H1 (cell line): ENCODE measurements at regions not wholly inside any gene's neighbourhood (a gene's known extent, or its start where the extent isn't known, plus 50 kb on each side); places are given as distances from the start of the nearest gene placed in this dataset.
A peak's percentile ranks its signal among the peaks of the same experiment; 100 is the strongest.

Experiments used
- CTCF ChIA-PET: fragments of 300-600 bp; sonication (Branson Sonifier 250); formaldehyde crosslinking; loops from one replicate; lab custom pipeline; 2021; ENCODE audit not compliant: partially characterized antibody; lab: Charles Lee
- POLR2A ChIA-PET: fragments of 300-600 bp; sonication (Branson Sonifier 250); formaldehyde crosslinking; loops from one replicate; lab custom pipeline; 2021; ENCODE audit warnings: inconsistent platforms; ENCODE audit not compliant: partially characterized antibody; lab: Charles Lee
- DNase-seq, 2 experiments: peaks; one replicate each; pipeline versions ENCODE4 v3.0.0 to v3.0.0-alpha.2; 2010 to 2022; ENCODE audit warnings: low spot score in 2 of 2, low read depth in 1 of 2, mixed read lengths in 1 of 2
- FAIRE-seq: peaks from 2 replicates; lab custom pipeline; 2011; peaks lifted over from hg19 to GRCh38; lab: Jason Lieb, UNC
- H2AFZ ChIP-seq: 2 replicates; pipeline ENCODE4 v1.8.1; 2012; ENCODE audit warnings: low read length, inconsistent platforms
- H2AK5ac ChIP-seq: 2 replicates; pipeline ENCODE4 v1.6.1; 2013; ENCODE audit warnings: low read depth, low read length
- H2BK120ac ChIP-seq: replicated peaks from 2 replicates; pipeline ENCODE3; 2013; ENCODE audit warnings: low read depth, low read length, inconsistent platforms
- H2BK12ac ChIP-seq: 2 replicates; pipeline ENCODE4 v1.6.1; 2013; ENCODE audit warnings: low read depth, low read length
- H2BK15ac ChIP-seq: 2 replicates; pipeline ENCODE4 v1.6.1; 2013; ENCODE audit warnings: low read length
- H2BK20ac ChIP-seq: 2 replicates; pipeline ENCODE4 v1.6.1; 2013; ENCODE audit warnings: low read length
- H2BK5ac ChIP-seq: 2 replicates; pipeline ENCODE4 v1.6.1; 2013; ENCODE audit warnings: low read depth, low read length
- H3K14ac ChIP-seq: 2 replicates; pipeline ENCODE4 v1.6.1; 2013; ENCODE audit warnings: inconsistent platforms; ENCODE audit not compliant: insufficient read length
- H3K18ac ChIP-seq: 2 replicates; pipeline ENCODE4 v1.6.1; 2013; ENCODE audit warnings: low read length; ENCODE audit errors: extremely low read depth
- H3K23ac ChIP-seq: 2 replicates; pipeline ENCODE4 v1.6.1; 2013; ENCODE audit warnings: inconsistent platforms; ENCODE audit not compliant: insufficient read length
- H3K23me2 ChIP-seq: 2 replicates; pipeline ENCODE4 v1.6.1; 2013; ENCODE audit warnings: low read depth, low read length
- H3K27ac ChIP-seq: 2 replicates; pipeline ENCODE4 v1.6.1; 2011; ENCODE audit warnings: low read depth, low read length, inconsistent platforms
- H3K27me3 ChIP-seq, 4 experiments: replicated peaks in 1 of 4; 1 replicate in 1 of 4; 2 replicates in 3 of 4; pipeline versions ENCODE4 v1.6.1 to v1.8.1; 2011 to 2013; ENCODE audit warnings: low read length in 3 of 4, mild to moderate bottlenecking in 3 of 4, inconsistent platforms in 2 of 4, mixed read lengths in 2 of 4, moderate library complexity in 1 of 4; ENCODE audit not compliant: control insufficient read depth in 3 of 4, insufficient read depth in 3 of 4; ENCODE audit errors: extremely low read depth in 1 of 4
- H3K36me3 ChIP-seq, 4 experiments: 2 replicates each; pipeline versions ENCODE4 v1.6.1 to v1.8.1; 2011 to 2013; ENCODE audit warnings: mild to moderate bottlenecking in 4 of 4, low read length in 3 of 4, moderate library complexity in 2 of 4, control low read depth in 1 of 4, inconsistent platforms in 1 of 4; ENCODE audit not compliant: insufficient read depth in 4 of 4, control insufficient read depth in 2 of 4
- H3K4ac ChIP-seq: replicated peaks from 2 replicates; pipeline ENCODE3; 2013; ENCODE audit warnings: low read length, low read depth, mixed read lengths, inconsistent platforms; ENCODE audit not compliant: insufficient read length
- H3K4me1 ChIP-seq, 4 experiments: replicated peaks in 1 of 4; 1 replicate in 1 of 4; 2 replicates in 3 of 4; pipeline versions ENCODE4 v1.6.1 to v1.8.1; 2011 to 2013; ENCODE audit warnings: low read length in 3 of 4, inconsistent platforms in 2 of 4, mixed read lengths in 1 of 4; ENCODE audit not compliant: insufficient read depth in 4 of 4, control insufficient read depth in 3 of 4
- H3K4me2 ChIP-seq, 2 experiments: 2 replicates each; pipeline versions ENCODE4 v1.6.1 to v1.8.1; 2011 to 2013; ENCODE audit warnings: low read depth in 2 of 2, low read length in 2 of 2, control low read depth in 1 of 2, inconsistent platforms in 1 of 2, mild to moderate bottlenecking in 1 of 2; ENCODE audit not compliant: insufficient read depth in 1 of 2
- H3K4me3 ChIP-seq, 4 experiments: fragments of 200-600, 300-600 bp in 1 of 4; sonication (generic), shearing (Covaris generic), sonication (Bioruptor Twin) in 1 of 4; 2 replicates each; pipeline versions ENCODE4 v1.5.1 to v1.8.1; 2011 to 2016; ENCODE audit warnings: low read length in 4 of 4, low read depth in 3 of 4, control low read depth in 2 of 4, inconsistent platforms in 2 of 4, mild to moderate bottlenecking in 2 of 4, mixed read lengths in 1 of 4, moderate library complexity in 1 of 4; ENCODE audit not compliant: insufficient read depth in 2 of 4; ENCODE audit errors: extremely low read depth in 1 of 4
- H3K56ac ChIP-seq: replicated peaks from 2 replicates; pipeline ENCODE3; 2013; ENCODE audit warnings: low read depth, mild to moderate bottlenecking, mixed read lengths, low read length, inconsistent platforms; ENCODE audit not compliant: insufficient read length
- H3K79me1 ChIP-seq: 2 replicates; pipeline ENCODE4 v1.6.1; 2013; ENCODE audit warnings: low read depth, low read length, control low read depth
- H3K79me2 ChIP-seq, 2 experiments: 2 replicates each; pipeline versions ENCODE4 v1.6.1 to v1.8.1; 2012 to 2013; ENCODE audit warnings: low read length in 2 of 2, mild to moderate bottlenecking in 2 of 2, inconsistent platforms in 1 of 2; ENCODE audit not compliant: insufficient read depth in 2 of 2, control insufficient read depth in 1 of 2
- H3K9ac ChIP-seq, 4 experiments: replicated peaks in 1 of 4; 1 replicate in 1 of 4; 2 replicates in 3 of 4; pipeline versions ENCODE4 v1.6.1 to v1.8.1; 2011 to 2013; ENCODE audit warnings: low read depth in 3 of 4, low read length in 3 of 4, control low read depth in 2 of 4, mild to moderate bottlenecking in 2 of 4, moderate library complexity in 2 of 4, inconsistent platforms in 1 of 4; ENCODE audit errors: extremely low read depth in 1 of 4
- H3K9me3 ChIP-seq, 2 experiments: 2 replicates each; pipeline versions ENCODE4 v1.6.1 to v1.8.1; 2012 to 2013; ENCODE audit warnings: mild to moderate bottlenecking in 2 of 2, moderate library complexity in 2 of 2, control low read depth in 1 of 2, inconsistent platforms in 1 of 2, low read depth in 1 of 2, low read length in 1 of 2, mixed read lengths in 1 of 2; ENCODE audit not compliant: insufficient read depth in 2 of 2
- H4K20me1 ChIP-seq, 2 experiments: replicated peaks in 1 of 2; 2 replicates each; pipeline versions ENCODE3 to v1.8.1; 2011 to 2013; ENCODE audit warnings: inconsistent platforms in 2 of 2, low read length in 2 of 2, mild to moderate bottlenecking in 1 of 2; ENCODE audit not compliant: insufficient read depth in 2 of 2, control insufficient read depth in 1 of 2
- H4K5ac ChIP-seq: 2 replicates; pipeline ENCODE4 v1.6.1; 2013; ENCODE audit warnings: low read length, low read depth, mixed read lengths, inconsistent platforms; ENCODE audit not compliant: insufficient read length
- H4K8ac ChIP-seq: 2 replicates; pipeline ENCODE4 v1.8.0; 2013; ENCODE audit warnings: mild to moderate bottlenecking, moderate library complexity, low read length, inconsistent platforms; ENCODE audit not compliant: insufficient read depth; ENCODE audit errors: extremely low read depth
- H4K91ac ChIP-seq: replicated peaks from 2 replicates; pipeline ENCODE3; 2013; ENCODE audit warnings: low read length, mixed read lengths, inconsistent platforms; ENCODE audit not compliant: insufficient read length
- ATF2 ChIP-seq: IDR thresholded peaks from 2 replicates; pipeline ENCODE4 v1.6.1; 2012; ENCODE audit warnings: low read length, inconsistent platforms
- CBX8 ChIP-seq: fragments of 300-800, 300-1000 bp; sonication (generic); IDR thresholded peaks from 2 replicates; pipeline ENCODE4 v1.7.1; 2016; ENCODE audit warnings: low read depth, low read length, borderline replicate concordance
- CTCF ChIP-seq, 3 experiments: IDR thresholded peaks; 1 replicate in 2 of 3; 2 replicates in 1 of 3; pipeline versions ENCODE4 v1.5.1 to v1.6.1; 2011; ENCODE audit warnings: low read length in 3 of 3, mild to moderate bottlenecking in 3 of 3, inconsistent platforms in 2 of 3, low read depth in 1 of 3, moderate library complexity in 1 of 3; ENCODE audit not compliant: insufficient read depth in 1 of 3; ENCODE audit errors: control extremely low read depth in 1 of 3
- EGR1 ChIP-seq: IDR thresholded peaks from 2 replicates; pipeline ENCODE4 v1.6.1; 2011; ENCODE audit warnings: low read depth, low read length, borderline replicate concordance
- POLR2A ChIP-seq, 2 experiments: IDR thresholded peaks; 1 replicate in 1 of 2; 2 replicates in 1 of 2; pipeline ENCODE4 v1.6.1; 2011; ENCODE audit warnings: low read depth in 2 of 2, low read length in 2 of 2, mild to moderate bottlenecking in 2 of 2; ENCODE audit errors: control extremely low read depth in 1 of 2
- RAD21 ChIP-seq, 2 experiments: IDR thresholded peaks in 1 of 2; conservative IDR thresholded peaks in 1 of 2; 2 replicates each; pipeline ENCODE4 v1.6.1; 2011; ENCODE audit warnings: low read depth in 2 of 2, low read length in 2 of 2, improper control_type of control experiment in 1 of 2, inconsistent platforms in 1 of 2, mild to moderate bottlenecking in 1 of 2, moderate library complexity in 1 of 2
- SIN3A ChIP-seq, 2 experiments: IDR thresholded peaks in 1 of 2; conservative IDR thresholded peaks in 1 of 2; 2 replicates each; pipeline ENCODE4 v1.6.1; 2011 to 2012; ENCODE audit warnings: low read length in 2 of 2, improper control_type of control experiment in 1 of 2, low read depth in 1 of 2, mild to moderate bottlenecking in 1 of 2
- WGBS, 2 experiments: shearing (Covaris generic) in 1 of 2; methylation state at CpG; one replicate each; pipeline versions ENCODE4 v1.1.6 to v1.1.7; 2013 to 2015; ENCODE audit warnings: low lambda C conversion rate in 2 of 2, mixed read lengths in 2 of 2, inconsistent platforms in 1 of 2, low coverage in 1 of 2, missing lambda C conversion rate in 1 of 2; ENCODE audit not compliant: insufficient replicate concordance in 2 of 2, insufficient coverage in 1 of 2, insufficient read length in 1 of 2; ENCODE audit errors: extremely low coverage in 1 of 2, missing lambda C conversion rate in 1 of 2; 5-methylcytosine and 5-hydroxymethylcytosine counted together

DNA sequence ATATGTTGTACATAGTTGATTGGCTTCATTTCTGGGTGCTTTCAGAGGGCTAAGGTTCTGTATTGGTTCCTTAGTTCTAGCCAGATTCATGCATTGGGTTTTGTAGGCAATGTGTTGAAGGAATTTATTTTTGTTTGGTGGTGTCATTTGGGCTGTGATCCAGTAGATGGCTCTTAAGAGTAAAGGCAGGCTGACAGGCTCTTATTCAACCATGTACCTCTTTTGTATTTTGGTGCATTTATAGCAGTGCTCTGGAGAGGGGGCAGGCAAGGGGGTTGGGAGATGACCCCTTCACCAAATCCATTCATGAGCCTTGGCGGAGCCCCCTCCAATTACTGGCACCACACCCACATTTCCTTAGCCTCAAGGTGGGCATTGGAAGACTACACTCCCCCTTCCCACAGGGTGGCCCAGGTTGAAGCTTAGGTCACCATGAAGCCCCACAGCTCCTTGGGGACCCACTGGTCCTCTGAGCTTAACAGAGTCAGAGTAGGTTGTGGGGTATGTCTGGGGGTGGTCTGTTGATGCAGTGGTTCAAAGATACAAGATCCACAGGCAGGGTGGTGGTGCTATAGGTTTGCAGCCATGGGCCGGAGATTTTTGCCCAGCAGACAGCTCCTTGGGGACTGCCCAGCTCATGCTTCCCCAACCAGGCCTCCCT is 143.0 kb upstream of the GNPDA2 start:
- Histone ChIP-seq H3K27ac (no peak overlapping the region), H2BK5ac (no peak overlapping the region; the same call in 1 of the 2 replicates), H4K20me1 (no peaks in the 10 kb centered on the region), H3K56ac (no peak overlapping the region), H3K23ac (no peak overlapping the region), H3K4me3 (no peak overlapping the region), H4K8ac (no peak overlapping the region), H4K91ac (no peak overlapping the region), H3K79me1 (no peaks in the 10 kb centered on the region), H3K23me2 (no peaks in the 10 kb centered on the region), H2BK12ac (peak overlapping the region; percentile 68; the same call in 1 of the 2 replicates), H4K5ac (no peak overlapping the region), H3K4ac (no peak overlapping the region), H3K27me3 (no peaks in the 10 kb centered on the region), H3K14ac (no peak overlapping the region), H3K18ac (no peak overlapping the region; the same call in 1 of the 2 replicates), H2BK120ac (no peak overlapping the region), H2BK15ac (no peak overlapping the region), H3K4me2 (no peak overlapping the region), H3K4me1 (0 out of 7 replicates have a peak, but pooled peaks cover 0 to 4% (median 0%) of the 10 kb centered on the region in 4 experiments), H3K9me3 (0 out of 4 replicates have a peak, but pooled peaks cover 0 to 3% of the 10 kb centered on the region in 2 experiments), H2AFZ (no peak overlapping the region), H3K9ac (no peak overlapping the region), H3K79me2 (no peaks in the 10 kb centered on the region), H3K36me3 (no peaks in the 10 kb centered on the region), H2AK5ac (no peak overlapping the region), H2BK20ac (peak overlapping the region; percentile 61; the same call in 1 of the 2 replicates)
- WGBS, 2 experiments = 93% methylated on average over 2 of the region's 2 CpGs; no CpG with 5 or more reads in 1 of the 2 experiments
- DNase-seq (no peak), FAIRE-seq (no peak)
- no peak for TF ChIP-seq POLR2A (IDR thresholded peaks at IDR 0.05; ENCODE audit: control extremely low read depth in 1 of 2, low read depth in 2 of 2, low read length in 2 of 2)
- TF ChIP-seq SIN3A (conservative IDR thresholded peaks at IDR 0.05 in 1 of 2, IDR thresholded peaks at IDR 0.05 in 1 of 2; ENCODE audit: low read depth in 1 of 2, low read length in 2 of 2) = no peak
- TF ChIP-seq EGR1 = no peak
- no peak for TF ChIP-seq CBX8
- TF ChIP-seq RAD21 (IDR thresholded peaks at IDR 0.05 in 1 of 2, conservative IDR thresholded peaks at IDR 0.05 in 1 of 2; ENCODE audit: low read depth in 2 of 2, low read length in 2 of 2) = peak; percentile 25 to 48; a peak in 3 of 4 replicates
- peak in 2 of 3 experiments; percentile 16 to 39; a peak in 2 of 4 replicates for TF ChIP-seq CTCF (IDR thresholded peaks at IDR 0.05; ENCODE audit: control extremely low read depth in 1 of 3, insufficient read depth in 1 of 3, low read depth in 1 of 3, low read length in 3 of 3)
- no peak for TF ChIP-seq ATF2
- ChIA-PET POLR2A (no interaction called here), CTCF (interaction anchor here (0.6 to 2.2 kb wide), 11 partner anchors 9 to 1074 kb away, joined by 3 to 7 read pairs (median 4); no protein-coding TSS in a partner anchor)
